GM18498 (cell line): ENCODE measurements at regions not wholly inside any gene's neighbourhood (a gene's known extent, or its start where the extent isn't known, plus 50 kb on each side); places are given as distances from the start of the nearest gene placed in this dataset.
A peak's percentile ranks its signal among the peaks of the same experiment; 100 is the strongest.
"Not testable (repeated sequence)": the region's sequence is repeated elsewhere in the genome, so short reads cannot be mapped to it uniquely, and the experiment has no call there.

Experiments used
- ATAC-seq: cut with Tn5 transposase; IDR thresholded peaks from one replicate; pipeline ENCODE4 v1.9.1; 2021; ENCODE audit warnings: mild to moderate bottlenecking, moderate library complexity; ENCODE audit not compliant: unreplicated experiment

DNA sequence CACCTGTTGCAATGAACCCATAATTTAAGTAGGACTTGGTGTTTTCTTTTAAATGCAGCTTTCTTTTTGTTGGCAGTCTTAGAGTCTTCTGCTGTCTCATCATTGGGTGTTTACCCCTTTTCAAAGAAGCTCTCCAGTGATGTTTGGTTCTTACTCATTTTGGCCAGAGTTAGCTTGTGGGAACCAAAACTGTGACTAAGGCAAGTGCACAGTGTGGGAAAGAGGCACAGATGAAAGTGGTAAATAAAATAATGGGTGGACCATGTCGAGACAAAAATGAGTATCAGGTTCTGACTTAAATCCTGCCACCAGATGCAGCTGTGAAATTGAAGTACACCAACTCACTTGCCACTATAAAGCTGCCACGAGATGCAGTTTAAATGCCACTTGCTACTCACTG, 615.4 kb upstream of the MIS18BP1 start:
- peak; percentile 78 for ATAC-seq

DNA sequence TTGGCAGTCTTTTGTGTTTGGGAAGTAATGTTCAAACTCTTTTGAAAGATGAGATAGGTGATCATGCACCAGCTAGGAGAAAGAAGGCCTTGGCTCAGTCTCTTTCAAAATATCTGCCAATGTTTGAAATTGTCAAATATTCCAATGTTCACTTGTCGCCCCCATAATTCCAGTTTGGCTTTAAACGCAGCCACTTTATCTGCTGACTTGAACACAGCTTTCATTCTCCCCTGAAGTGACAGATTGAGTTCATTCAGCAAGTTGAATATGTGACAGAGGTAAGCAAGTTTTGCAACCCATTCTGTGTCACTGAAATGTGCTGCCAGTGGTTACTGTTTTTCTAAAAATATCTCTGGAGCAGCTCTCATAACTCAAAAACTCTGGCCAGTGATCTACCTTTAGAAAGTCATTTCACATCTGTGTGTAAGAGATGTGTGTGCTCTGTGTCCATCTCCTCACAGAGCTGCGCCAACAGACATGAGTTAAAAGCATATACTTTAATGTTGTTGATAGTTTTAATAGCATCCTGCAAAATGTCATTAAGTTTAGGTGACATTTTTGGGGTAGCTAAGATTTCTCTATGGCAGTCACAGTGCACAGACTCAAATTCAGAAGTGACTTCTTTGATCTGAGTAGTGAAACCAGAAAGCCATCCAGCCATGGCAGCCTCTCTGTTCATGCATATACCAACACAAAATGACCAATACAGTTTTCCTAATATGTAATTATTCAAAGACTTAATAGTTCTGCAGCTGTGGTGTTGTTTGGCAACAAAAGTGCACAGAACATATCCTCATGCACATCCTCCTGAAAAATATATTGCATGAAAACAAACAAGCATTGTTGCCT, 614.3 kb upstream of the MIS18BP1 start:
- ATAC-seq = peak; percentile 62

DNA sequence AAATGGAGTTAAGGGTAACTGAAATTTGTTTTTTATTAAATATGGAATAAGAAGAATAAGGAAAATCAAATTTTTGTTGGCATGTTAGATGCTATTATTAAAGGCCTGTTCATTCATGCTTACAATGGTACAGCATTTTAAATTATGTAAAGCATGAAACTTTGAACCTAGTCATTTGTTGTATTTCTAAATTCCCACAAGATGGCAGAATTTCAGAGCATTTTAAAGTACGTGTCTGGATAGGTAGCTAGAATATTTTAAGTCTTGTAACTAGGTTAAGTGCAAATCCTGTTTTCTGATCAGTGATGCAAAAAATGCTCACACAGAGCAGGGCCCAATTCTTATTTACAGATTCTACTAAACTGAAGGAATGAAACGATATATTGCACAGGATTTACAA, 585.6 kb upstream of the MIS18BP1 start:
- ATAC-seq = no peak

DNA sequence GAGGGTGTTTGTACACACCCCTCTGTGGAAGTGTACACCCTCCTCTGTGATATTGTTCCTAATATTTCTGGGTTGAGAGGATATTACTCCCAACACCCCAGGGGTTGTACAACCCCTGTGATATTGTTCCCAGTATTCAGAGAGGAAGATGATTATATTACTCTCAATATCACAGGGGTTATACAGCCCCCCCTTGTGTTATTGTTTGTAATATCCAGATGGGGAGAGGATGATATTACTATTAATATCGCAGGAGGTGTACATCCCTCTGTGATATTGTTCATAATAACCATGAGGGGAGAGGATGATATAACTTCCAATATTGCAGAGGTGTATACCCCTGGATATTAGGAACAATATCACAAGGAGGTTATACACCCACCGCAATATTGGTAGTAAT, 566.1 kb upstream of the MIS18BP1 start:
- ATAC-seq = no peak

DNA sequence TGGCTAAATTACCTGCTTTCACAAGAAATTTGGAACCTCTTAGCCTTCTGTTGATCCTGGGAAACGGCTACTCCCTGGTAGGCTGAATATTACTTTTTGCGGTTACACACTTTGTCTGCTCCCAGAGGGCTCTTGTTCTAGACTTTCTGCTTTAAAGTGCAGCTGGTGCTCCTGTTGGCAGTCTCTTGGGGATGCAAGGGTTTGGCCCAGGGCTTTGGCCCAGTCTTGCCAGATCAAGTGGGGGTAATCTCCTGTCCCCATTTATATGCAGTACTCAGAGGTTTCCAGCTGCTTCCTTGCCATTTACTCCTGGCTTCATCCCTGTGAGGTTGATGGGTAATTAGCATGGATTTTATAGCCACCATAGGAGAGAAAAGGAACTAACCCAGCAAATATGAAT, 558.2 kb upstream of the MIS18BP1 start:
- no peak for ATAC-seq

DNA sequence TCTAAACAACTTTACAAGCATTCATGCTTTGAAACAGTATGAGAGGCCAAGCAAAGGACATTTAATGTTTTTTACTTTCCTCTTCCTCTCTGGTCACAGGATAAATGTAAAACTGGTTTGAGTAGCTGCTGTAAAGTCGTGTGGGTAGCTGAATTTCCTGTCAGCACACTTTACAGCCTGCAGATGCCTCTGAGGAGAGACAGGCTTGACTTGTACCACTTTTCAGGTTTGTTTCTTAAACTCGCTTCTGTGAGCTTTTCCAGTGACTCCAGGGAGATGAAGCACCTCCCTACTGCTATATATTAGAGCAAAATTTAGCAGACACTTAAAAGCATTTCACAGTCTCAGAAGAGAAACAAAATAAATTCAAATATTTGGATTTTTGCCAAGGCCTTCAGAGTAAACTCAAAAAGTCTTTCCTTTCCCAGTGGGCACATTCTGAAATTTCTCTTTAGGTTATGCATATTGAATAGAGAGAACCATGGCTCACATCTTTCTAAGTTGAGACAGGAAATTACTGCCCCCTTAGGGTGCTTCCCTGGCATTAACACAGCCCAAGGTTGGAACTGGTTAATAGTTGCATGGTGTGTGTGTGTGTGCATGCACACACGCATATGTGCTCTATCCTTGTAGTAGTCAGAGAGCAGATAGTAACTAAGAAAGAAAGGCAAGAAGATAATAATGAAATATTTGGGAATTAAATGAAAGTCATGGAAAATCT, 557.3 kb upstream of the MIS18BP1 start:
- no peak for ATAC-seq

DNA sequence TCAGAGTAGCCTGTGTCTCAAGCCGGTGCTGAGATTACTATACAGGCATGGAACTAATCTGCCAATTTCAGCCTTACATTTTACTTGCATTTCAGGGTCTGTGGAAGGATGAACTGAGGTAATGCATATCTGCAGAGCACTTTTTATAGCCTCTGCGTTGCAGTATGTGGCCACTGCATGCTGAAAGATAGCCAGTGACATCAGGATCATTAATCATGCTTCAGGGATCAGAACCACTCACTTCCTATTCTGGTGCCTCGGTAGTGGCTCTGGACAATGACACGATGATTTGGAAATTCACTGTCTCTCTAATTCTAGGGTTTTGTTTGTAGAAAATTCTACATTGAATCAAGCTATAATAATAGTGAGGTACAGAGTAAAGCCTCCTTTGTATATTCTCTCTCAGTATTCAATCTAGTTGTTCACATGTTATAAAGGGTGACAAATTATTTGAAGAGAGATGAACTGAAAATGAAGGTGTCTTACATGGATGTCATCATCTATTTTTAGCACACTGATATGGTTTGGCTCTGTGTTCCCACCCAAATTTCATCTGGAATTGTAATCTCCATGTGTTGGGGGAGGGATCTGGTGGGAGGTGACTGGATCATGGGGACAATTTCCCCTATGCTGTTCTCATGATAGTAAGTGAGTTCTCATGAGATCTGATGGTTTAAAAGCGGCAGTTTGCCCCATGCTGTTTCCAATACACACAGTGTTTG, 554.3 kb upstream of the MIS18BP1 start:
- no peak for ATAC-seq

DNA sequence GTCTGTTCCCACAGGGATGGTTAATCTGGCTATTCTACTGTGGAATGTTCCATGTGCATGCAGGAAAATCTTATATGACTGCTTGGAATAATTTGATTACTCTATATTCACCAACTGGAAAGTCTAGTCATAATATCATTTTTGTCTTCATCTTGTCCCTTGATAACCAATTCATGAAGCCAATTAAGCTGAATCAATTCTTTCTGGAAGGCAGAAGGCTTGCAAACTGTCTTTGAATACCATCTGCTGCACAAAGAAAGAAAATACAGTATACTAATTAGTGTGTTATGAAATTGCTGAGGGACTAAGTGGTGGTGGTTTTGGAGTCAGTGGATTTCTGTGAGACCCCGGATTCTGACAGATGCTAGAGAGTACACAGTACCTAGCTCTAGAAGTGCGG, 546.5 kb upstream of the MIS18BP1 start:
- no peak for ATAC-seq

DNA sequence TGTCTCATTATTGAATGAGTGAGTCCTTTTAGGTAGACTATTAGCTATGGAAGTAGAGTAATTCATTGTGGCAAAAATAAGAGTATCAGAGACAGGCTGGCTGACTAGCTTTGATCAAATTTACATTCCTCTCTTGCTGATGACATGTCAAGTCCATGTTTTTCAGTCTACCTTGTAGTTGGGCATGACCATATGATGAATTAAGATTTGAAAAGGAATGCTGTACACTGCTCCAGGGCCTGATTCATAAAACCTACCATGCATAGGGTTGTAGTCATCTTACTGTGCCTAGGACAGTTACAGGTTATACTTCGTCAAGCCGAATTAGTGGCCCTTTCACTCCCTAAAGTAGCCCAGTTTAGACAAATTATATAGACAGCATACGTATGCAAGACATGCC, 545.7 kb upstream of the MIS18BP1 start:
- no peak for ATAC-seq

DNA sequence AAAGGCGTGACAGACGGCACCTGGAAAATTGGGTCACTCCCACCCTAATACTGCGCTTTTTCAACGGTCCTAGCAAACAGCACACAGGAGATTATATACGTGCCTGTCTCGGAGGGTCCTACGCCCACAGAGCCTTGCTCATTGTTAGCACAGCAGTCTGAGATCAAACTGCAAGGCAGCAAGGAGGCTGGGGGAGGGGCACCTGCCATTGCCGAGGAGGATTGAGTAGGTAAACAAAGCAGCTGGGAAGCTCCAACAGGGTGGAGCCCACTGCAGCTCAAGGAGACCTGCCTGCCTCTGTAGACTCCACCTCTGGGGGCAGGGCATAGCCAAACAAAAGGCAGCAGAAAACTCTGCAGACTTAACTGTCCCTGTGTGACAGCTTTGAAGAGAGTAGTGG, 543.0 kb upstream of the MIS18BP1 start:
- ATAC-seq = not testable (repeated sequence)

DNA sequence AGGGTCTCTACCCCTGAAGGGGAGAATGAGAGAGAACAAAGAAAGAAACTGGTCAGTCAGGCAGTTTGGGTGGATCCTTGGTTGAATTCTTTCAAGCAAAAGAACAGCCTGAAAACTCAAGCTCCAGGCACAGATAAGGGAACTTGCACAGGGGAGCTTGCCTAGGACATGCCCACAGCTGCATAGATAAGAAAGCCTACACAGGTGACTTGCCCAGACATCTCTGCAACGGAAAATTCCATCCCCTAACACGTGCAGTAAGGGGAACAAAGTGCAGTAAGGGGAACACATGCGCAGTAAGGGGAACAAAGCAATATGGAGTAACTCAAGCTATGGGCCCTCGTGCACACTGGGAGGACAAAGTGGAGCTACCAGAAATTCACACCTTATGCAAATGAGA, 540.1 kb upstream of the MIS18BP1 start:
- no peak for ATAC-seq

DNA sequence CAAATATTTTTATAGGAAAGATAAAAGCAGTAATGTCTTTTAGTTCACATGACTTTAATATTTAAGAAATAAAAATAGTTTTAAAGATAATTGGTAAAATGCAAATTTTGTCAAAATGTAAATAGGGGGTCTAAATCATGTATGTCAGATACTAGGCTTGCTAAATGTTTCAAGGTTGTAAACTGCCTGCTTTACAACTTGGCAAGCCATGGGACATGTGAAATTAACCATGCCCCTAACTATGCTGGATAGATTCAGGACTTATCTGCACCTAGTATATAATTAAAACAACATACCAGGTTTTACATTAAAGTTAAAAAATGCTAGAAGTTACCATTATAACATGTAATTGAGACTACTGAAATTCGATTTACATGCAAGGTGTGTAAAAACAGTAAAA, 537.3 kb upstream of the MIS18BP1 start:
- ATAC-seq = no peak

DNA sequence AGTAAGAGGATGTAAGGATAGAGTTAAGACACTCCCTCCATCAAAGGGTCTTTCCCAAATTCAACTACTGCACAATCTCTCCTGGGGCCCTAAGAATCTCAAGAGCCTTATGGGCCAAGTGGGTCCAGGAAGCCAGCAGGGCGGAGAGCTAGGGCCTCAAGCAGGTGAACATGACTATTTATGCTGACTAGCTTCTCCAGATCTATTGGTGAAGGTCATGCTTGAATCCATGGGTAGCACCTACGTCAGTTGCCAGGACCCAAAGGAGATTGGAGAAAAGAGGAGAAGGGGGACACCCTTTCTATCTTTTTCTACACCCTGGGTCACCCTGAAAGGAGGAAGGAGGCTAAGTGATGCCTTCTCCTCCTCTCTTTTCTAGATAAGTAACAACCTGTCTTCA, 534.2 kb upstream of the MIS18BP1 start:
- no peak for ATAC-seq

DNA sequence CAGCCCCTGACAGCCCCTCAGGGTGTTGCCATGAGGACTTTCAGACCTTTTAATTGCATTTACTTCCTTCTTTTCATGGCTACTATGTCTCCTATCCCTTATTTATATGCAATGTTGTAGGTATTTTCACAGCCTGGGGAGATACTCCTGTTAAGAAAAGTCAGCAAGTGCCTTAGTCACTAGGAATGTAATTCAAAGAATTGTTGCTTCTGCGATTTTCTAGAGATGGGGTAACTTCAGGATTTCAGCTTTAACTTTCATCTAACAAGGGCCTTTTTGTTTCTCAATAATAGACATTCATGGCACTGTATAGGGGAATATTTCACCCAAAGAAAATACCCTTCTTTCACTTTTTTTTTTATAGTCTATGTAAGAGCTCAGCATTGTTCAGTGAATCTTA, 533.3 kb upstream of the MIS18BP1 start:
- no peak for ATAC-seq

DNA sequence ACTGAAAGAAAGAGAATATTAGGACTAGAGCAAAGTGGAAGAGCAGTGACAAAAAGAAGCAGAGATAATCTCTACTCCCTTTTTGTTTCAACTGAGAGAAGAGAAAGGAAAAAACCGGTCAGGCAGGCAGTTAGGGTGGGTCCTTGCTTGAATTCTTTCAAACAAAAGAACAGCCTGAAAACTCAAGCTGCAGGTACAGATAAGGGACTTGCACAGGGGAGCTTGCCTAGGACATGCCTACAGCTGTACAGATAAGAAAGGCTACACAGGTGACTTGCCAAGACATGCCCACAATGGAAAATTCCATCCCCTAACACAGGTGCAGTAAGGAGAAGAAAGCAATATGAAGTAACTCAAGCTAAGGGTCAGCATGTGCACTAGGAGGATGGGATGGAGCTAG, 532.2 kb upstream of the MIS18BP1 start:
- no peak for ATAC-seq

DNA sequence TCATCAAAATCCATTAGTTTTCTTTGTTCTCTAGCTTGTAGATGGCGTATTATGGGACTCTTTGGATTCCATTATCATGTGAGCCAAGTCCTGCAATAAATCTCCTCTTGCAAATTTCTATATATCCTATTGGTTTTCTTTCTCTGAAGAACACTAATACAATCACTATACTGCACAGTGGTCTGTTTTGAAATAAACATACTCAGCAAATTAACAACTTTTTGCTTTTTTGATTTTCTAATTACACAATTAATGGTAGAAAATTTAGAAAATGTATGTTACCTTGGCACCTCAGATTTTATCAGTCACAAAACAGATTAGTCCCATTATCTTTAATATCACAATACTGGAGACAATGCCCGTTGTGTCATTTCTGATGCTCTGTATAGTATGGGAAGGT, 513.2 kb upstream of the MIS18BP1 start:
- no peak for ATAC-seq

DNA sequence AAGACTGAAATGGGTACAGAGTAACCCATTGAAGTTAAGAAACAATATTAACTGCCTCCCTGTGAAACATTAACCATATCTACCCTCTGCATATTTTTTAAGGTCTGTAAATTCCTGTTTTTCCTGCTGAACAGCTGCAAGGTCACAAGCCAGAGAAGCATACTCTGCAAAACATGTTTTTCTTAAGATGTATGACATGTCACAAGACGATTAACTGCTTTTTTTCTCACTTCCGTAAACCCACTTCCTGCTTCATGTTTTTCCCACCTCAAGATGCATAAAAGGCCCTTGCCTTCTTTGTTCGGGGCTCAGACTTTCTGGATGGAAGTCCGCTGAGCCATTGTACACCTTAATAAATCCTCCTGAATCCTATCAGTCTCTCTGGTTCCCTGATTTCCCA, 504.7 kb upstream of the MIS18BP1 start:
- ATAC-seq = no peak

DNA sequence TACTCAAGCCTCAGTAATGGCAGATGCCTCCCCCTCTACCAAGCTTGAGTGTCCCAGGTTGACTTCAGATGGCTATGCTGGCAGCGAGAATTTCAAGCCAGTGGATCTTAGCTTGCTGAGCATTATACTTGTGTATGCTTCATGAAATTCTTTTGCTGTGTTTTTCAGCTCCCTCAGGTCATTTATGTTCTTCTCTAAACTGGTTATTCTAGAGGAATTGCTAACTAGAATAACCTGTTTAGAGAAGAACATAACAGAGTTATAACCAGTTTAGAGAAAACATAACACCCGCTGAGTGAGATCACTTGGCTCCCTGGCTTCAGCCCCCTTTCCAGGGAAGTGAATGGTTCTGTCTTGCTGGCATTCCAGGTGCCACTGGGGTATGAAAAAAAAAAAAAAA, 503.4 kb upstream of the MIS18BP1 start:
- ATAC-seq = not testable (repeated sequence)

DNA sequence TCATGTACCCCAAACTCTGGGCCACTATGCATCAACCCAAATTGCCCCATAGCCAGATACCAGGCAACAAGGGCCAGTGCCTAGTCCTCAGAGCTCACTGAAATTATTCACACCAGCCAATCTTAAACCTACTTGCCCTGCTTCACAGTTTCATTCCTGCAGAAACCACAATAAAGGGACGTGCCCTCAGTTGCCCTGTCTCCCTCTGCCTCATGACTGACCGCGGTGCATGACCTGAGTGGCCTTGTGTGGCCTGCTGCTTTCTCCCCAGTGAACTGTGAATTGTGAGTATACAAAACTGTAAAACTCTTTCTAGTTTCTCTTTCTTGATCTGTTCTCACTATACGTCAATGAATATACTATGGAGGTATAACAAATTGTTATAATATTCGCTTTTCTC, 490.9 kb upstream of the MIS18BP1 start:
- ATAC-seq = no peak

DNA sequence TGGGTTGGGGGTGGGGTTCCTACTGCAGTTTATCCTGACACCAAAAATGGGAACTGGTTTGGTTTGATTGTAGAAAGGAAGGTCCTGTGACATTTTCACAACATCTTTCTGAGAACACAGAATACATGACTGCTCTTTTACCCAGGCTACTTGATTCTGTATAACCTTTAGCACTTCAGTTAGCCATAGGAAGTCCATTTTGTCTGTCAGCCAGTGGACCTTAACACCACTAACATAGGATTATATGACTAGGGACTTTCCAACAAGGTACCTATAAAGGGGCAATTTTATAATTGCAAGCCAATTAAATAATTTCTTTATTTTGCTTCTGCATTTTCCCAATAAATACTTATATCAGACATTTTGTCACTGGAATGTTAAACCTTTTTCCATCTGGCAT, 489.2 kb upstream of the MIS18BP1 start:
- no peak for ATAC-seq

DNA sequence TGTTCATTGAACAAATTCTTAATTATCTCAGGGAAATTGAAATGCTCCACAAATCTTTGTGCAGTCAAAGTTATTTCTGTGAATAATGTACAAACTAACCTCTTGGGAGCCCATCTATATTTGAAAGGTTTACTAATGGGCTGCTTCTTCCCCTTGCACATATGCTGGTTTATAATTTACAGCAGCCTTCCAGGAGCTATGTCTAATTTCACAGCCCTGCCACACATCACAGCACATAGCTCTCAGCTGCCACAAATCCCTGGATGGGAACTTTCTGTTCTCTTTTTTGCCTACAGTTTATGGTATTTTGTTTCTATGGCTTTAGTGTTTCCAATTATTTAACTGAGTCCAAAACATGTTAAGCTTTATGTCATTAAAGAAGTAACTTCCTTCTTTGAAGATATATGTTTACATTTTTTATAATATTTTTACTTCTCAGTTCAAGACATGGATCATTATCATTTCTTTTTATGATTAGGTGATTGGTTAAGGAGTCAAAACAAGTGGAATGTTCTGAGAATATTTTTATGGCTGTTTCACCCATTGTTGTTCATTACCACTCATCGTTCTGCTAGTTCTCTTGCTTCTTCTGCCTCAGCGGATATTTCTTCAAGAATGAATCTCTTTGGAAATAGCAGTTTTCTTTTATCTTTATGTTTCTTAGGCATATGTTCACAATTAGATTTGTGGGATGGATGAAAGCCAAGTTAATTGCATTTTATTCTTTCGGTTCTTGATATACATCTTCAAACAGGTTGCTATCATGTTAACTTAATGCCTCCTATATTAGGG, 475.6 kb upstream of the MIS18BP1 start:
- no peak for ATAC-seq
